ENCODE measurements at regions not wholly inside any gene's neighbourhood (a gene's known extent, or its start where the extent isn't known, plus 50 kb on each side); places are given as distances from the start of the nearest gene placed in this dataset.

GRCh38 chr13:88948501-88948900 lies 1277.3 kb downstream of the SLITRK5 start:
- no peak for DNase-seq (ENCODE audit: low spot score)
- Histone ChIP-seq H3K9me3 (ENCODE audit: control insufficient read depth in 4 of 4, low read length in 3 of 4) (no peaks in the 10 kb centered on the region), H3K27ac (ENCODE audit: low read depth in 1 of 2, low read length in 2 of 2) (no peak overlapping the region), H3K27me3 (ENCODE audit: control insufficient read depth in 4 of 4, insufficient read depth in 4 of 4, low read length in 3 of 4) (peaks cover 0 to 4% (median 0%) of the 10 kb centered on the region in 4 donors), H3K9ac (ENCODE audit: low read depth in 1 of 2, low read length in 2 of 2) (no peak overlapping the region), H3K36me3 (ENCODE audit: control insufficient read depth in 4 of 4, insufficient read depth in 3 of 4, low read depth in 1 of 4, low read length in 3 of 4) (no peaks in the 10 kb centered on the region), H3K4me3 (ENCODE audit: low read depth in 1 of 3, low read length in 3 of 3) (no peak overlapping the region), H3K4me1 (ENCODE audit: control insufficient read depth in 4 of 4, insufficient read depth in 4 of 4, low read length in 3 of 4) (no peaks in the 10 kb centered on the region)
- WGBS = 49% methylated on average over 3 of the region's 3 CpGs
- TF ChIP-seq FOXA2 (IDR thresholded peaks at IDR 0.05) = no peak
- no peak for TF ChIP-seq HNF4G (IDR thresholded peaks at IDR 0.05)
- TF ChIP-seq JUND (IDR thresholded peaks at IDR 0.05) = no peak
- no peak for TF ChIP-seq RXRA (IDR thresholded peaks at IDR 0.05)
- TF ChIP-seq, protein P1, sequence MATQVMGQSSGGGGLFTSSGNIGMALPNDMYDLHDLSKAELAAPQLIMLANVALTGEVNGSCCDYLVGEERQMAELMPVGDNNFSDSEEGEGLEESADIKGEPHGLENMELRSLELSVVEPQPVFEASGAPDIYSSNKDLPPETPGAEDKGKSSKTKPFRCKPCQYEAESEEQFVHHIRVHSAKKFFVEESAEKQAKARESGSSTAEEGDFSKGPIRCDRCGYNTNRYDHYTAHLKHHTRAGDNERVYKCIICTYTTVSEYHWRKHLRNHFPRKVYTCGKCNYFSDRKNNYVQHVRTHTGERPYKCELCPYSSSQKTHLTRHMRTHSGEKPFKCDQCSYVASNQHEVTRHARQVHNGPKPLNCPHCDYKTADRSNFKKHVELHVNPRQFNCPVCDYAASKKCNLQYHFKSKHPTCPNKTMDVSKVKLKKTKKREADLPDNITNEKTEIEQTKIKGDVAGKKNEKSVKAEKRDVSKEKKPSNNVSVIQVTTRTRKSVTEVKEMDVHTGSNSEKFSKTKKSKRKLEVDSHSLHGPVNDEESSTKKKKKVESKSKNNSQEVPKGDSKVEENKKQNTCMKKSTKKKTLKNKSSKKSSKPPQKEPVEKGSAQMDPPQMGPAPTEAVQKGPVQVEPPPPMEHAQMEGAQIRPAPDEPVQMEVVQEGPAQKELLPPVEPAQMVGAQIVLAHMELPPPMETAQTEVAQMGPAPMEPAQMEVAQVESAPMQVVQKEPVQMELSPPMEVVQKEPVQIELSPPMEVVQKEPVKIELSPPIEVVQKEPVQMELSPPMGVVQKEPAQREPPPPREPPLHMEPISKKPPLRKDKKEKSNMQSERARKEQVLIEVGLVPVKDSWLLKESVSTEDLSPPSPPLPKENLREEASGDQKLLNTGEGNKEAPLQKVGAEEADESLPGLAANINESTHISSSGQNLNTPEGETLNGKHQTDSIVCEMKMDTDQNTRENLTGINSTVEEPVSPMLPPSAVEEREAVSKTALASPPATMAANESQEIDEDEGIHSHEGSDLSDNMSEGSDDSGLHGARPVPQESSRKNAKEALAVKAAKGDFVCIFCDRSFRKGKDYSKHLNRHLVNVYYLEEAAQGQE (IDR thresholded peaks at IDR 0.05) = no peak
- TF ChIP-seq, protein P2, sequence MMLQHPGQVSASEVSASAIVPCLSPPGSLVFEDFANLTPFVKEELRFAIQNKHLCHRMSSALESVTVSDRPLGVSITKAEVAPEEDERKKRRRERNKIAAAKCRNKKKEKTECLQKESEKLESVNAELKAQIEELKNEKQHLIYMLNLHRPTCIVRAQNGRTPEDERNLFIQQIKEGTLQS (IDR thresholded peaks at IDR 0.05) = no peak
- TF ChIP-seq HNF4A (conservative IDR thresholded peaks at IDR 0.05) = no peak
- no peak for TF ChIP-seq YY1 (IDR thresholded peaks at IDR 0.05)

- H3K36me3 ChIP-seq (ENCODE audit: control insufficient read depth in 4 of 4, insufficient read depth in 3 of 4, low read depth in 1 of 4, low read length in 3 of 4) = no peaks in the 10 kb centered on the region
- no peak overlapping the region for H3K4me3 ChIP-seq (ENCODE audit: low read depth in 1 of 3, low read length in 3 of 3)
- TF ChIP-seq CTCF (IDR thresholded peaks at IDR 0.05; ENCODE audit: low read depth, low read length, missing input control) (no peak), HNF4A (conservative IDR thresholded peaks at IDR 0.05) (no peak)
- TF ChIP-seq, protein P2 (IDR thresholded peaks at IDR 0.05) = no peak
- H3K27me3 ChIP-seq (ENCODE audit: control insufficient read depth in 4 of 4, insufficient read depth in 4 of 4, low read length in 3 of 4) = no peaks in the 10 kb centered on the region
- 53% methylated on average over 2 of the region's 2 CpGs for WGBS
- H3K9ac ChIP-seq (ENCODE audit: low read depth in 1 of 2, low read length in 2 of 2) = no peak overlapping the region
- no peaks in the 10 kb centered on the region for H3K9me3 ChIP-seq (ENCODE audit: control insufficient read depth in 4 of 4, low read length in 3 of 4)
- DNase-seq (ENCODE audit: low spot score) = no peak
- no peak overlapping the region for H3K27ac ChIP-seq (ENCODE audit: low read depth in 1 of 2, low read length in 2 of 2)
- no peaks in the 10 kb centered on the region for H3K4me1 ChIP-seq (ENCODE audit: control insufficient read depth in 4 of 4, insufficient read depth in 4 of 4, low read length in 3 of 4)
Measured at GRCh38 chr13:88958821-88959220, 1287.7 kb downstream of the SLITRK5 start.

GRCh38 chr13:88976466-88976865 lies 1305.3 kb downstream of the SLITRK5 start:
- no peaks in the 10 kb centered on the region for H3K36me3 ChIP-seq (ENCODE audit: control insufficient read depth in 4 of 4, insufficient read depth in 3 of 4, low read depth in 1 of 4, low read length in 3 of 4)
- no peak overlapping the region for H3K27ac ChIP-seq (ENCODE audit: low read depth in 1 of 2, low read length in 2 of 2)
- no peak for DNase-seq (ENCODE audit: low spot score)
- H3K9me3 ChIP-seq (ENCODE audit: control insufficient read depth in 4 of 4, low read length in 3 of 4) = no peaks in the 10 kb centered on the region
- H3K4me1 ChIP-seq (ENCODE audit: control insufficient read depth in 4 of 4, insufficient read depth in 4 of 4, low read length in 3 of 4) = no peaks in the 10 kb centered on the region
- WGBS = 57% methylated on average over 4 of the region's 4 CpGs
- H3K4me3 ChIP-seq (ENCODE audit: low read depth in 1 of 3, low read length in 3 of 3) = no peak overlapping the region
- no peak overlapping the region for H3K9ac ChIP-seq (ENCODE audit: low read depth in 1 of 2, low read length in 2 of 2)
- no peaks in the 10 kb centered on the region for H3K27me3 ChIP-seq (ENCODE audit: control insufficient read depth in 4 of 4, insufficient read depth in 4 of 4, low read length in 3 of 4)
- no peak for TF ChIP-seq CTCF (IDR thresholded peaks at IDR 0.05; ENCODE audit: low read depth, low read length, missing input control)
- TF ChIP-seq, protein P1 (IDR thresholded peaks at IDR 0.05) = no peak
- TF ChIP-seq, protein P3, sequence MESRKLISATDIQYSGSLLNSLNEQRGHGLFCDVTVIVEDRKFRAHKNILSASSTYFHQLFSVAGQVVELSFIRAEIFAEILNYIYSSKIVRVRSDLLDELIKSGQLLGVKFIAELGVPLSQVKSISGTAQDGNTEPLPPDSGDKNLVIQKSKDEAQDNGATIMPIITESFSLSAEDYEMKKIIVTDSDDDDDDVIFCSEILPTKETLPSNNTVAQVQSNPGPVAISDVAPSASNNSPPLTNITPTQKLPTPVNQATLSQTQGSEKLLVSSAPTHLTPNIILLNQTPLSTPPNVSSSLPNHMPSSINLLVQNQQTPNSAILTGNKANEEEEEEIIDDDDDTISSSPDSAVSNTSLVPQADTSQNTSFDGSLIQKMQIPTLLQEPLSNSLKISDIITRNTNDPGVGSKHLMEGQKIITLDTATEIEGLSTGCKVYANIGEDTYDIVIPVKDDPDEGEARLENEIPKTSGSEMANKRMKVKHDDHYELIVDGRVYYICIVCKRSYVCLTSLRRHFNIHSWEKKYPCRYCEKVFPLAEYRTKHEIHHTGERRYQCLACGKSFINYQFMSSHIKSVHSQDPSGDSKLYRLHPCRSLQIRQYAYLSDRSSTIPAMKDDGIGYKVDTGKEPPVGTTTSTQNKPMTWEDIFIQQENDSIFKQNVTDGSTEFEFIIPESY (IDR thresholded peaks at IDR 0.05) = no peak
- TF ChIP-seq HNF4A (conservative IDR thresholded peaks at IDR 0.05) = no peak
- no peak for TF ChIP-seq RAD21 (IDR thresholded peaks at IDR 0.05)
- no peak for TF ChIP-seq FOXA2 (IDR thresholded peaks at IDR 0.05)
- no peak for TF ChIP-seq GABPA (IDR thresholded peaks at IDR 0.05 in 1 of 2, conservative IDR thresholded peaks at IDR 0.05 in 1 of 2)
- no peak for TF ChIP-seq JUND (IDR thresholded peaks at IDR 0.05)
- TF ChIP-seq HNF4G (IDR thresholded peaks at IDR 0.05) = no peak

All from liver (tissue), 8 donors.